Keratinocyte (primary cell): ENCODE measurements at regions not wholly inside any gene's neighbourhood (a gene's known extent, or its start where the extent isn't known, plus 50 kb on each side); places are given as distances from the start of the nearest gene placed in this dataset.

Experiments used
- CTCF ChIP-seq, 3 experiments: IDR thresholded peaks in 1 of 3; conservative IDR thresholded peaks in 1 of 3; optimal IDR thresholded peaks in 1 of 3; 2 replicates in 2 of 3; 3 replicates in 1 of 3; pipeline versions ENCODE3 to v1.5.1; 2011; ENCODE audit warnings: low read length in 3 of 3, mild to moderate bottlenecking in 3 of 3, moderate library complexity in 2 of 3, control low read depth in 1 of 3, inconsistent platforms in 1 of 3; ENCODE audit not compliant: insufficient read depth in 2 of 3; ENCODE audit errors: extremely low read depth in 1 of 3
- EZH2 ChIP-seq: IDR thresholded peaks from one replicate; pipeline ENCODE4 v1.6.1; 2012; ENCODE audit warnings: inconsistent platforms, mild to moderate bottlenecking, low read length, moderate library complexity

GRCh38 chr3:21226086-21226485 lies 524.9 kb downstream of the ZNF385D start:
- TF ChIP-seq CTCF (optimal IDR thresholded peaks at IDR 0.05 in 1 of 3, IDR thresholded peaks at IDR 0.05 in 1 of 3, conservative IDR thresholded peaks at IDR 0.05 in 1 of 3; ENCODE audit: extremely low read depth in 1 of 3, insufficient read depth in 2 of 3, low read length in 3 of 3) = no peak
- no peak for TF ChIP-seq EZH2
